ENCODE measurements at regions not wholly inside any gene's neighbourhood (a gene's known extent, or its start where the extent isn't known, plus 50 kb on each side); places are given as distances from the start of the nearest gene placed in this dataset.
A peak's percentile ranks its signal among the peaks of the same experiment; 100 is the strongest.

DNA sequence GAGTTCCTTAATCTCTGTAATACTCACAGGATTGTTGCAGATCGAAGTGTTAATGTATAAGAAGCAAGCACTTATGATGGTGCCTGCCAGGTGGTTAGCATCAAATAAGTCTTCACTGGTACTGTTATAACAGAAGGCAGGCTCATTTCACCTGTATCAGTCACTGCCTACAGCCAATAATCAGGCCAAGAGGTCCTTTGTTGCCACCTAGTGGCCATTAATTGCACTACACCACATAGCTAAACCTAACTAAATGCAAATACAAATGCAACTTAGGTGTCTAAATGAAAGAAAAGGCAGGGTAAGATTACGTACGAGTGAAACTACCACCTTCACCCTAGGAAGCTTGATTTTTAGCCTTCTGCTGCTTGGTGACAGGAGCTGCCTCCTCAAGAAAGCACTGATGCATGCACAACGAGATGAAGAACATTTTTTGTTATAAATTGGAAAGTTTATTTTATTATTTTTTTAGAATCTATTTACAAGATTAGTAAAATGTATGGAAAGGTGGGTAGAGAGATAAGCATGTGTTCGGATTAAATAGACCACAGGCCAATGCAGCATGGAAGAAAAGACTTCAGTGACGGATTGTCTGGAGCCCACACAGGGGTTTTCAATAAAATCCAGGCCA is 334.8 kb upstream of the CAMK1G start:
- peak; percentile 61 for DNase-seq

DNA sequence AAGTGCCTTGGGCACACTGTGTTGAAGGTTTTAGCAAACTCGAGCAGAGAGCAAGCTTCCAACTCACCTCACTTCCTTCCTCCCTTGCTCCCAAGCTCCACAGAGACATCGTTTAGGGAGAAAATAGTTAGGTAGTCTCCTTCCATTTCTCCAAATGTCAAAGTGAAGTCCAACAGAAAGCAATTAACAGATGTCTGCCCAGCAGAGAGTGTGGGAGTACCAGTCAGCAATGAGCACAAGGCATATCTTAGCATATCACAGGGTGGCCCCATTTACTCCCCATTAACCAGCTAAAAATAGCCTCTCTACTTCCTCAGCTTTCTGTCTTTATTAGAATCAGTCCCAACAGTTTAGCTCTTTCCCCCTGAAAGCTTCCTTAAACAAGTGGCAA is 334.2 kb upstream of the CAMK1G start:
- no peak for DNase-seq

DNA sequence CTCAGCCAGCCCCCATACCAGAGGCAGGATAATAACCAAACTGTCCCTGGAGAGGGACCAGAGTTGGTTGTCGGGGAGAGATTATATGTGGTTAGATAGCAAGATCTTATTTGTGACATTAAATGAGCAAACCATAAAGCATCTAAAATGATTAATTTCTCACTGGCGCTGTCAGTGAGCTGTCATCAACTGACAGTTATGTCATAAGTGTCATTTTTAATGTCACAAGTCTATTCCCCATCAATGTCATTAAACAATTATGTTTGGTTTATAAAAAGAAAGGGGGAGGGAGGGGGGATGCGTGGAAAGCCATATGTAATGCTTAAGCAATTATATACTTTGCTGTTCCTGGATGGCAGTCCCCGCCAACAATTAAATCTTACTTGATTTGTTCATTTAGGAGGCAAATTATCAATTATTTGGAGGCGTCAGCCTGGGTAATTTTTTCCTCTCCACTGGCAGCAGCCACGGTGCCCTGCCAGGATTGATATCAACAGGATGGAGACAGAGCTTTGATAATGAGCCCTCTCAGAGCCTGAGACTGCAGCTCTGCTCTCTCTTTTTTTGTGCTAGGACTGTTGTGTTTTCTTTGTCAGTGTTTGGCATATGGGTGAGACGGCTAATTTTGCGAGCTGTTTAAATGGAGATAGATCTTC is 333.6 kb upstream of the CAMK1G start:
- no peak for DNase-seq

- no peak for DNase-seq
These were observed 332.5 kb upstream of the CAMK1G start for GRCh38 chr1:209250861-209251636.

- DNase-seq: no peak
These were observed 326.7 kb upstream of the CAMK1G start for GRCh38 chr1:209256766-209257350.

- DNase-seq: no peak
These were observed 326.1 kb upstream of the CAMK1G start for GRCh38 chr1:209257454-209257853.

- no peak for DNase-seq
These were observed 323.4 kb upstream of the CAMK1G start for GRCh38 chr1:209260136-209260535.

DNA sequence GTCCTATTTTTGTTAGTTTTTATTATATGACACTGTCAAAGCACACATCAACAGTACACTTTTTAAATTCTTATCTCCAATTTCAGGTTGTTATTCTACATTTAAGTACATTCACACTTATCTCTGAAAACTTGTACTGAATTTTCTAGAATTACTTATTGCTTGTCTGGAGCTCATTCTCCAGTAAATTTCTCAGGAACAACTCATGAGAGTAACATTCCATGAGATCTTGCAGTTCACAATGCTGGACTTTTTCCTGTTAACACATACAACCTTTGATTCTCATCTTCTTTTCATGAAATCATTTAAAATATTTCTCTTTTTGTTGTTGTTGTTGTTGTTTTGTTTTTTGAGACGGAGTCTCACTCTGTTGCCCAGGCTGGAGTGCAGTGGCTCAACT is 320.9 kb upstream of the CAMK1G start:
- DNase-seq: no peak

GRCh38 chr1:209265301-209265700 is 318.2 kb upstream of the CAMK1G start:
- no peak for DNase-seq

- DNase-seq: no peak
These were observed 316.8 kb upstream of the CAMK1G start for GRCh38 chr1:209266590-209267205.

GRCh38 chr1:209267968-209268367 is 315.5 kb upstream of the CAMK1G start:
- no peak for DNase-seq

DNA sequence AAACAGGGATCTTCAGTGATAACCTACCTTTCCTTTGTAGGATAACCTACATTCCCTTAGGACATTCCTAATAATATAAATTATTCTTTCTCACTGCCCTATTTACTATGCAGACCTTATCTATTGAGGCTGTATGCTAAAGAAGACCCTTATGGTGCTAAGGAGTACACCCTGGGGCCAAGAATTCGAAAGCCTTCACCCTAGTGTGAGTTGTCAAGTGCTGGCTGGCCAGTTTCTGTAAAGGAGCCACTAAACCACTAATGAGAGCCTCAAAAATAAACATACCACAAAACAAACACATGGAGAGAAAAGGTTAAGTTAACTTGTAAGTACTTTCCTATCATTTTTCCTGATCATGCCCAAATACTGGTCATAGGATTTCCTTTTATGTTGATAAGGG is 315.0 kb upstream of the CAMK1G start:
- DNase-seq: no peak

- no peak for DNase-seq
These were observed 307.2 kb upstream of the CAMK1G start for GRCh38 chr1:209276321-209276720.

DNA sequence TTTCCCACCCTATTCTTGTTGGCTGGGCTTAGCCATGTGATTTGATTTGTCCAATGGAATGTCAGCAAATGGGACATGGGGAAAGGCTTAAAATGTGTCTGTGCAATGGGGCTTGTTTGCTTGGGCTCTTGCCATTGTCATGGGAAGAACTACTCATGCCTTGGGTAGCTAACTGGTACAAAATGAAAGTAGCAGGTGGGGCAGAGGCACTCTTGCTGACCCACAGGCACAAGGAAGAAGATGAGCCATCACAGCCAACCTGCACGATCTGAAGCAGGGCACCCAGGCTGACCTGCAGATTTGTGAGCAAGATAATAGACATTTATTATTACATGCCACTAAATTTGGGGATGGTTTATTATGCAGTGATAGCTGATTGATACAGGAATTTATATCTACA is 305.9 kb upstream of the CAMK1G start:
- DNase-seq: no peak

- DNase-seq: no peak
These were observed 291.8 kb upstream of the CAMK1G start for GRCh38 chr1:209291715-209292114.

DNA sequence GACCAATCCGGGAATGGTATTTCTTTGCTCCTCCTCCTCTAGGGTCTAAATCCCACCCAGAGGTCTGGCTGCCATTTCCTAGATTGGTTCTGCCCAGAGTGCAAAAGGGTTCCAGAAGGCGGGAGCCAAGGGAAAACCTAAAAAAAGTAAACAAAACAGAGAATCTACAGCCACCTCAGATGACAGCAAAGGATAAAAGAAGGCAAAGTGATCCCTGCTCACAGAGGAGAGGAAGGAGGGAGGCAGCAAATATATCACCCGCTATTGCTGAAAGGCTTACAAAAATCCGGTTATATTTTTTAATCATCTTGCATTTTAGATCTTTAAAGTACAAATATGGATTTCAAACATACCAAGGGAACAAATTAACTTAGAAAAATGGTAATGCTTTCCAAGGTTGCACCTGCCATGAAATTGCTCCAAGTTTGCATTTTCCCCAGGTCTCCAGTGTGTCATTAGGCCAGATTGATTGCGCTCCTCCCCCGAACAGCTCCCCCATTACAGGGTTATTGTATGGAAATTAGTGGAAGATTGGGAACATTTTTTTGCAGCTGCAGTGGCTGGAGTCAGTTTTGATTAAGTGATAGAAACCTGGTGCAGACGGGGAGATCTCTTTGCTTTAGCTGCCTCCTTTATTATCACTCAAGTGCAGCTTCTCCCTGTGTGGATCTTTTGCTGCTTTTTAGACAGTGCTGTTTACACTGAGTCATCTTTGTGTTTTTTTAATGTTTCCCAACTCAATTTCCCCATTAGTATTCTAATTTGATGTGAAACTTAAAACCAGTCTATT is 280.5 kb upstream of the CAMK1G start:
- no peak for DNase-seq

- no peak for DNase-seq
These were observed 279.3 kb upstream of the CAMK1G start for GRCh38 chr1:209304166-209304565.

DNA sequence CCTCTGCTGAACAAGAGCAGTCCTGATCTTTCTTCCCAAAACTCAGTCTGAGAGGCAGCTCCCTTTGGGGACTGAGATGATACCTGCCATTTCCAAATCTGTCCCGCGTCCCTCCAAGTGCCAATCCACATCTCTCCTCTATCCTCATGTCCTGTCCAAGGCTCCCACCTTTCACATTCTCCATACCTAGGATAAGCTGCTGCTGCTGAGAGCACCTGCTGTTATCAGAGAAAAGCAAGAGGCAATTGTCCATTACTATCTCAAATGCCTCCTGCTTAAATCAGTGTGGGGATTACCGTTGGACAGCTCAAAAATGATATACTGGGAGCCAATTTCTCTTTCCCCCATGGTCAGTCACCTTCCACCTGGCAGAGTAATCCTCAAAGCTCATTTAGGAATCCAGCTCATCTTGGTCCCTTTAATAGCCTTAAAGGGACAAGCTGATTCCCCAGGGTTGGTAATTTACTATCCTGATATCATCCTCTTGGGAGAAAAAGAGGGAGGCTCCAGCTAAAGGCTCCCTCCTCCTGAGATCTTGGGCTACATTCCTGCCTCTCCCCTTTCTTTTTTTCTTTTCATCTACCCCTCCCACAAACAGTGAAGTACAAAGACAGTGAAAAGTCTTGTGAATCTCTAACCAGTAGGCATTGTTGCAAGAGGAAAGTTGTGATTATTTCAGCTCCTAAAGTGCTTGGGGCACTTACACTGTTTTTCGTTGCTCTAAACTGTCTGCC is 278.1 kb upstream of the CAMK1G start:
- DNase-seq: no peak

DNA sequence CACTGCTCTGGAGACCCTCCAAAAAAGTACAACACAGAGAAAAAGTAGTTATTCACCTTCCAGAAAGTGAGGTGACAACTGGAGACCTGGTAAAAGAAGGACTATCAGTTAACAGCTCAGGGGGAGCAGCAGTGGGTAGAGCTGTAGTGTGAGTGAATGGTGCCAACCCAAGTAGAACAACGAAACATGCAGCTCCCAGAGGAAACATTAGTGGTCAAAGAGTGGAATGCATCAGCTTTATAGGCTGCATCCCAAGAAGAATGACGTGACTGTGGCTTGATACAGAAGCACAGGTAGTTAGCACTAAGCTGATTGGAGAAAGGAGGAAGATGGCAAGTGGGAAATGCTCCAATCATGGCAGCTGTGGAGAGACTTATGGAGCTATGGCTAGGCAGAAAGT is 275.7 kb upstream of the CAMK1G start:
- no peak for DNase-seq

- no peak for DNase-seq
These were observed 274.3 kb upstream of the CAMK1G start for GRCh38 chr1:209309198-209309597.

DNA sequence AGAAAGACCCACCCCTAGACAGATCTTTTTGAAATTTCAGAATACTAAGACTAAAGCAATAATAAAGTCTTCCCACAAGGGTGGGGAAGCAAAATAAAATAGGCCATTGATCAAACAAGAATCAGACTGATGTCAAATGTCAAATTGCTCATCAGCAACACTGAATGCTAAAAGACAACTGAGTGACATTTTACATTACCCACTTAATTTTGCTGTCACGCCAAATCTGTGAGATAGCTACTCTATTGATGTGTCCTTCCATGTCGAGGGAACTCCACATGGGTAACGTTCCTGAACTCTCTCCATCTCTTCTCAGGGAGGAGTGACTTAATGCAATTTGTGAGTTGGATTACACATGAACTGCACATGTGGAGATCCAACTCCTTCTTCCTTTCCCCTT is 271.7 kb upstream of the CAMK1G start:
- no peak for DNase-seq

DNA sequence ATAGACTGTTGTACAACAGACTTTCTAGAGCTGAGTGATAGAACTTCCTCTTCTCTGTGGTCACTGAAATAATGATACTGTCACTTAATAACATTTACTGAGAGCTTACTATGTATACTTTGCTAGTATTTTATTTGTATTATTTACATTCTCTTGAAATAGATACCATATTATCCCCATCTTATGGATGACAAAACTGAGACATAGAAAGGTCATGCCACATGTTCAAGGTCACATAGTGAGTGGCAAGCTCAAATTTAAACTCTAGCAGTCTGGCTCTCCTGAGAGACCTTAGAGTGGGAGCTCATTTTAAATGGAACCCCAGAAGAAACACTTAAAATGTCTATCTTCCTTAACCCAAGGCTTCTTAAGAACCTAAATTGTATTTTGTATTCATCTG is 266.6 kb upstream of the CAMK1G start:
- no peak for DNase-seq
